NCI-H146 treated with DMSO at 0.1 percent for 48 hours (cell line): ENCODE measurements at regions not wholly inside any gene's neighbourhood (a gene's known extent, or its start where the extent isn't known, plus 50 kb on each side); places are given as distances from the start of the nearest gene placed in this dataset.

ENCODE experiments used
- DNase-seq: peaks from one replicate; lab custom pipeline; 2025; ENCODE audit not compliant: unreplicated experiment; lab: John Stamatoyannopoulos, UW

DNA sequence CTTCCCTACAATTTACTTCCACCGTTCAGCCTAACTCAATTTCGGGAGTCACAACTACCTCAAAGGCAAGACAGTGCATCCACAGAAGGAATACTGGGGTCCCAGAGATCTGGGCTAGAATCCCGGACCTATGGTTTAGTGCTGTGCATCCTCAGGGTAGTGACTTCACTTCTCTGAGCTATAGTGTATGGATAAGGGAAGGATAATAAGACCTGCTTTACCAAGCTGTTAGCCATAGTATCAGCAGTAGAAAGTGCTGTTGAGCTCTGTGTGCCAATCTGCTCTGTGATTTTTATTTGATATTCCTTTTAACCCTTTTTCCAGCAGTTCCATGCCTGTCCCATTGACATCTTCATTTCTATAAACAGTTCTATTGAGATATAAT is 1044.3 kb downstream of the BCL11B start:
- no peak for DNase-seq

DNA sequence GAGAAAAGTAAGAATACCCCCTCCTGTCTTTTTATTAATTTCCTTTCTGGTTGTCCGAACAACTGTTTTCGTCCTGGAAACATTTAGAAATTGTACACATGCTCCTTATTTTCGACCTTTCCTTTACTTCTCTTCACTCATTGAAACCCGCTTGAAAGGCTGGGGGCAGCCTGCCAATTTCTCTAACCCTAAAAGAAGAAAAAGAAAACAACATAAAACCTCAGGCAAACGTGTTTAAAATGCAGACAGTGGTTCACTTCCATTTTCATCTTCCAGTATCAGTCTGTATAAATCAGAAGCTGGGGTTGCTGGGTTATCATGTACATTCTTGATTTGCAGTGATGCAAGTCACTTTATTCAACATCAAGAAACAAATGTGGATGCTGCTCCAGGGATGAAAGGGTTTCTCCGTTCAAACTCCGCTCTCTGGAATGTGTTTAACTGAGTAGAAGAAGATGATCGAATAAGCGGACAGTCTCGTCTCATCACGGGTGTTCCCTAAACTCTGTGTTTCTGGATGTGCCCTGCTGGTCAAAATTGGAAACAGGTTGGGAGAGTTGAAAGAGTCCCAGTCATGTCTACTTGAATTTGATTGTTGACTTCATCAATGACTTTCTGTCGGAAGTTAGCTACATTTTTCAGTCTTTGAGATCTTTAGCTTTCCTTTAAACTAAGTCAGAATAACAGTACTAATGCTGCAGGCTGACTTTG is 1042.2 kb downstream of the BCL11B start:
- DNase-seq, result no peak

DNA sequence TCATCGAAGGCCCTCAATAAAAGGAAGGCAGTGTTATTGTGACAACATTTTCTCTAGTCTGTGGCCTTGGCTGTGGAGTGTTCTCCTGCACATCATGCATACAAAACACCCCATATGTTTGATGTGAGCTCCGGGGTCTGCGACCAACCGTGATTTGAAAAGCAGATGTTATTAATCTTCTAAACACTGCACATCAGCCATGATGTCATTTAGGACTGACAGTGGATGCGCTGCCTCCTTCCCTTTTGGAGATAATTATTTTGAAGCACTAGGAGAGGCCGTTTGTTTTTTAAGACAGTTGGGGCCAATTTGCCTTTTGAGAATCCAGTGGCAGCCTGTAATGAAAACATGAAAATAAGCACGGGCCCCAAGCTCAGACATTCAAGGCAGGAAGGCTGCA is 1041.6 kb downstream of the BCL11B start:
- no peak for DNase-seq

DNA sequence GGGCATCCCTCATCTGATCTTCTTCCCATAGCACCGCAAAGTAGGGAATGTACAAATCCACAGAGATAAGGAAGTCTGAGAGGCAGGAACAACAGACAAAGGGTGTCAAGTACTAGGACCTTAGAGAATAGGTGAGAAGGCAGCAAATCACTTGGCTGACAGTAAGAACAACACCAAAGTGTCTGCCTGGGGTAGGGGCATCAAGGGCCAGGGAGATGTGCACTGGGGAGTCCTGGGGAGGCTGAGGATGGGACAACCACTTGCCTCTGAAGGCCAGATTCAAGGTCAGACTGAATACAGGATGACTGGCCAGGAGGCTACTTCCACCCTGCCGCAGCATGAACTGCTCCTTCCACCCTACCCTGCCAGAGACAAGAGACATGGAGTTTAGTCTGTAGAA is 1040.8 kb downstream of the BCL11B start:
- no peak for DNase-seq

DNA sequence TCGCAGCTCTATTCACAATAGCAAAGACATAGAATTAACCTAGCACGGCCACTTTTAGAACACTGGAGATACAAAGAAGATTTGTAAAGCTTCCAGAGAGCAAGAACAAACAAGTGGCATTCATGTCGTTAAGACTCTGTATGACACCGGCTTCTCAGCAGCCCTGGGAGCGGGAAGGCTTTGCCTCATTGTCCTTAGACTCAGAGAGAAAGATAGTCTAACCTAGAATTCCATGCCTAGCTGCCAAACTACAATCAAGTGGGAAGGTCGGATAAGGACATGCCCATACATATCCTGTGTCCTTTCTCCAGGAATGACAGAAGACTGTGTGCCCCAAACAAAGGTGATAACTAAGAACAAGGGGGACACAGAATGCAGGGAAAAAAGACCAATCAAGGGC is 1038.3 kb downstream of the BCL11B start:
- DNase-seq, result no peak

DNA sequence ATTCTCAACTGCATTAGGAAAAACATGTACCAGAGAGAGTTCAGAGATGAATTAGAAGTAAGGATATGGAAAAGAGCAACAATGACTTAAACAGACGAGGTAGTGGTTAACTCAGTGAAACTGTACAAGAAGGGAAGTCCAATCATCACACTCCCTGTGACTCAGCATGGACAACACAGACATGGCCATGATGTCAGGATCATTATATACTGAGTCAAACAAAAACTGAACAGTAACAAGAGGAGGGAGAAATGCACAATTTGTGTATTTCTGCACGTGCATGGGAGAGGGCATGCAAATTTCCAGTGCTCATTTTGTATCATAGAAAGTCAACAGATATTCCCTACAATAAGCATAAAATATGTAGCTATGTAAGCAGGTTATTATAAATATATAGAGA is 1037.8 kb downstream of the BCL11B start:
- no peak for DNase-seq

DNA sequence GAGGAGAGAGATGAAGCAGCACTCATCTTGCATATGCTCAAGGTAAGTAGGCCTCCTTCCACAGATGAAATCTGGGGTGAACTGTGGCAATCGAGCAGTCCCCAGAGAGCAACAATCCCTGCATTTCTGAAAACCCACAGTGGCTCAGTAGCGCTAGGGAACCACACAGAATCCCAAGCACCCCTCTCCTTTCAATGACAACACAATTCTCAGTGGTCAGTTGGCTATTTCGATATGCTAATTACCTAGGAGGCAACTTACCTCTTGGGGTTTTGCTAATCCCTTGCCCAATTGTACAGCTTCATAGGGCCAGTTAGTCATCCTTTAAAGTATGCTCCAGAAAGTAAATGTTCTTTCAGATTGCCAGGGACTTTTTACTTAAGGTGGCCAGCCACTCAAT is 1035.7 kb downstream of the BCL11B start:
- no peak for DNase-seq

DNA sequence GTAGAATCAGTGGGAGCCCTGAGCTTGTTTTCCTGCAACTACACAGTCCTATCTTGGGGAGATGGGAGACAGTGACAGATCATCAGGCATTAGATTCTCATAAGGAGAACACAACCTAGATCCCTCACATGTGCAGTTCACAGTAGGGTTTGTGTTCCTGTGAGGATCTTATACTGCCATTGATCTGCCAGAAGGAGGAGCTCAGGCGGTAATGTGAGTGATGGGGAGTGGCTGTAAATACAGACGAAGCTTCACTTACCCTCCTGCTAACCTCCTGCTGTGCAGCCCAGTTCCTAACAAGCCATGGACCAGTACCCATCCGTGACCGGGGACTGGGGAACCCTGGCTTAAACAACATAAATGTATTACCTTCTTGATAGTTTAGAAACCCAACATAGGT is 1034.1 kb downstream of the BCL11B start:
- DNase-seq, result no peak

DNA sequence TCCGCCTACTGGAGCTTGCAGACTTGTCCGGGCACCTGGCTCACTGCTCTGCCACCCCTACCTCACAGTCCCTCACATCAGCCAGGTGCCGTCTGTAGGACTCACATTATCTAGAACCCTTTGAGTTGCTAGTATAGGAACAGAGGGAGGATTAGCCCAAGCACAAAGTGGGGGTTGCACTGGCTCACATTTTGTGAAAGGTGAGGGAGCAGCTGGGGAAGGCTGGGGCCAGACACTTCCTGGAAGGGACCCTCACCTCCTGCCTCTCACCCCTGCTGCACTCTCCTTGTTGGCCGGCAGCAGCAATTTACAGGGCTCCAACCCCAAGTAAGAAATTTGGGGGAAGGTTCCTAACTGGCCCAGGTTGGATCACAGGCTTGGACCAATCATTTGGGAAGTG is 1031.6 kb downstream of the BCL11B start:
- no peak for DNase-seq

DNA sequence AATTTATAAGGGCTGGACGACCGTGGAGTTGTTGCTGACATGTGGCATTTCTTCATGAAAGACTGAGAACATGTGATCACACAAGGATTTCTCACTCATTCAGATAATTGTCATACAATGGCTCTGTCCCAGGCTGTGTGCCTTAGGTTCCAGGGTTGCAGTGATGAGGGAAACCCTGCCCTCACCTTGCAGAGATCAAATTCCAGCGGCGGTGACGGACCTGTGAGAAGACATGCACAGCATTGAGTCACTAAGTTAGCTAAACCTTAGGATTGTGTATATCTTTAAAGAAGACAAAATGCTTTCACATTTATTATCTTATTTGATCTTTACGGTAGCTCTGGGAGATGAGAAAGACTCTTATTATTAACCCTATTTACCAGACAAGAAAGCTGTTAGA is 1029.1 kb downstream of the BCL11B start:
- no peak for DNase-seq

DNA sequence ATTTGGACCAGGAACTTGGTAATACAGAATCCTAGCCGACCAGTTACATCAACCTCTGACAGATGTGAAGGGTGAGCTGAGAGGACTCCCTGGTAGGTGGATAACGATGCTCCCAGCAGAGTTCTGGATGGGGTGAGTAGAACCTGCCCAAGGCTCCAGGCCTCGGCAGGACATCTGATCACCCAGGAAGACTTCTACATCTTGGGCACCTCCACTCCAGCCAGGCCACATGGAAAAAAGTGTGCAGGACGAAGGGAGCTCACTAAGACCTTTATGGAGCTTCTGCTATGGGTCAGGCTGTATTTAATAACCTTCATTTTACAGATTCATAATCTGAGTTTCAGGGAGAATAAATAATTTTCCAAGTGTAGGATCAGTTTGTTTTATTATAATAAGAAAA is 1028.7 kb downstream of the BCL11B start:
- DNase-seq, result no peak

DNA sequence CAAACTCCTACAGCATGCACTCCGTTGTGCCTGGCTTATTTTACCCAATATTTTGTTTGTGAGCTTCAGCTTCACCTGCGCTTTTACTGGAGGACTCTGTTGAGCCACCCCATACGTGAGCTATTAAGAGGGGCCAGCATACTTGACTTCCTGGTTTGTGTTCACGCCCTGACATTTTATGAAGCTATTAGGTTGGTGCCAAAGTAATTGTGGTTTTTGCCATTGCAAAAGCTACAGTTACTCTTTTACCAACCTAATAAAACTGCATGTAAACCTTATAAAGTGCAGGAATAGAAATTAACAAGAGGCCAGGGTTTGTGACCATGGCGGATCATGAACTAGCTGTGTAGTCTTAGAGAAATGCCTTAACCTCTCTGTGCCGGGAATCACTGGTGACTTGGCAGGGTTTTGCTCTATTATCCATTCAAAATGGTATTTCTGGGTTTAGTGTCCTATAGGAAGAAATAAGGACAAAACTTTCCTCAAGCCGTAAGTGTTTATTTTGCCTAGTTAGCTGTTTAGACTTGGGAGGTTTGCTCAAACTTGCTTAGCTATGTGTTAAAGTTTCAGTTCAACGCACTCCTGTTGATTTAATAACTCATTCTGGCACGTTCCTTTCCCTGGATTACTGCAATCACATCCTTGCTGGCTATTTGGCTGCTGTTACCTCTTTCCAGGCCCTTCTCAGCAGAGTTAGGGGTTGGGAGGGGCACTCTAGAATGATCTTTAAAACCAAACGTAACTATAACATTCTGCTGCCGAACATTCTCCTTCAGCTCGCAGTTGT is 1027.6 kb downstream of the BCL11B start:
- DNase-seq, result no peak

DNA sequence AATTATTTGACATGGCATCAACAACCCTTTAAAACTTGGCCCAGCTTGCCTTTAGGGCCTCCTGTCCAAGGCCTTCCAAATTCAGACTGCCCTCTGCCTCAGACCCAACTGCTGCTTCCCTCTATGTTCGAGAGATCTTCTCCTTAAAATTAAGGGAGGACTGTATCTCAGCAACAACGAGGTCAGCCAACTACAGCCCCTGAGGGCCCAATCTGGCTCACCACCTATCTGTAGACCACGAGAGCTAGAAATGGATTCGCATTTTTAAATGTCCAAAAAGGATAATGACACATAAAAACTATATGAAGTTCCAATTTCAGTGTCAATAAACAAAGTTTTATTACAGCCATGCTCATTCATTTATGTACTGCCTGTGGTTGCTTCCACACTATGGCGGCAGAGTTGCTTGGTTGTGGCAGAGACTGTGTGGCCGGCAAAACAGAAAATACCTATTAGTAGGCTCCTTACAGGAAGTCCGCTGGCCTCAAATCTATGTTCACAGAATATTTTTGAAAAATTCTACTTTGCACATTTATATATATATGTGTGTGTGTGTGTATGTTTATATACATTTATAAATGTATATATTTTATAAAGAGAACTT is 1026.9 kb downstream of the BCL11B start:
- DNase-seq, result no peak

DNA sequence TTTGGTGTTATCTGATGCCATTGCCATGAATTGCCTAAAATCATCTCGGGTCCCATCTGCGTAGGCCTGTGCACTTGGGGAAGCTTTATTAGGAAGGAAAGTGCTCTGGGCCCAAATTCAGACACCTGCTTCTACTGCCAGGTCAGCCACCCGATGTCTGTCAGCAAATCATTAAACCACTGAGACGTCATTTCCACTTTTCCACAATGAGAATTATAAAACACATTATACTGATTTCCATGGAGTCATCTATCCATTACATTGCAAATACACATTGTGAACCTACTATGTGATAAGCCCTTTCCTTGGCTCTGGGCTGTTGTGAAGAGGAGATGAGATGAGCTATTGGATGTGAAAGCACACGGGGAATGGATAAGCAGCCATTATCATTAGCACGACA is 1022.9 kb downstream of the BCL11B start:
- no peak for DNase-seq

DNA sequence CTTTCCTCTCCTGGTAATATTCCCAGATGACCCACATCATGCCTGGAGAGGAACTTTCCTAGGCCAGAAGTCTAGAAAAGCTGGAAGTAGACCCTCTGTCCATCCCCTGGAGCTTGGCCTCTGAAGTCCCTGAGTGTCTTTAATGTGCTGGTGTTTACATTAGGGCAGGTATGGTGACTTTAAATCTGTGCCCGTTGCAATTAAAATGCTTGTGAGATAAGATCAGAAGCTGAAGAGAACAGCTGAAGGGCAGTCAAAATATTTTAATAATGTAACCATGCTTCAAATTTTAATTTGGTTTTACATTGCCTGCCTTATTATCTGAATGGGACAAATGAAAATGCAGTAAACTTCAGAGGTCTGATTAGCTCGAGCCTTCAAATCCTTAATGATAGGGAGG is 1022.5 kb downstream of the BCL11B start:
- DNase-seq, result no peak

DNA sequence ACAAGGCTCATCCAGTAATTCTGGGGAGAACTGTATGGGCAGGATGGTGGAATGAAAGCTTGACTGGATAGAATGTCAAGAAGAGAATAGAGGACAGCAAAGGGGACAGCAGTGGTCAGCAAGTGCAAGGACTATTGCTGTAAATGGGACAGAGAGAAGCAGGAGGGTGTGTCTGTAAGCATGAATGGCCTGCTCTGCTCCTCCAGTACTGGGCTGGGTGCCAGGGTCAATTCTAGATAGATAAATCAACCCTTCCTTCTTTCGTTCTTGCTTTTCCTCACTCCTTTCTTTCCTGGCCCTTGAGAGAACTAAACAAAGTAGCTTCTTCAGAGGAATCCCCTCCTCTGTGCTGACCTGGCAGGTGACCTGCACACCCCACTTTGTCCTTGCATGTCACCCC is 1019.2 kb downstream of the BCL11B start:
- no peak for DNase-seq

DNA sequence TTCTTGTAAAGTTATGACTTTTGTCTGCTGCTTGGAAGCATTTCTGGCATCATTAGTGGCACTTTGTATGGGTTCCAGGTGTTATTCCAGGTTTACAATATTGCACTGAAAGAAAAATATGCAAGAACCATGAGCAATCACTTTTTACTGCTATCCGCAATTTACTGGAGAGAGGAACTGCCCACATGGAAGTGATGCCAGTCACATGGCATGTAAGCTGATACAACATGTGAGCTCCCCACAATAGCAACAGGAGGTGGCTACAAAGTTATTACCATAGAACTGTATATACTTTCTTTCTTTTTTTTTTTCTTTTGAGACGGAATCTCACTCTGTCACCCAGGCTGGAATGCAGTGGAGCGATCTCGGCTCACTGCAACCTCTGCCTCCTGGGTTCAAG is 1012.1 kb downstream of the BCL11B start:
- DNase-seq, result no peak

DNA sequence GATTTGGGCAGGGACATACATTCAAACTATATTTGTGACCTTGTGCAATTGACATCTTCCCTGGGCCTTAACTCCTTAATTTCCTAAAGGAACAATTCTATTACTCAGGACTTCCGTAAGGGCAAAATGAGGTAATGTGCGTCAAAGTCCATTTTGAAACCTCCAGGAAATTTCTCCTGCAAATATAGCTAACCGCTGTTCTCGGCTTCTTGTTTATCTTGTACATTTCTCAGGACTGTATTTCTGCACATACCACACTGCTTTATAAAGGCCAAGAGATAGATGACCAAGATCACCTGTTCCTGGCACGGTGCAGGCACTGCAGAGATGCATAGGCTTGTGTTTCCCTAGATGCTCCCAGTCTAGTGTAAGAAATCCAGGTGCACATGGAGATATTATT is 1009.4 kb downstream of the BCL11B start:
- DNase-seq, result no peak

DNA sequence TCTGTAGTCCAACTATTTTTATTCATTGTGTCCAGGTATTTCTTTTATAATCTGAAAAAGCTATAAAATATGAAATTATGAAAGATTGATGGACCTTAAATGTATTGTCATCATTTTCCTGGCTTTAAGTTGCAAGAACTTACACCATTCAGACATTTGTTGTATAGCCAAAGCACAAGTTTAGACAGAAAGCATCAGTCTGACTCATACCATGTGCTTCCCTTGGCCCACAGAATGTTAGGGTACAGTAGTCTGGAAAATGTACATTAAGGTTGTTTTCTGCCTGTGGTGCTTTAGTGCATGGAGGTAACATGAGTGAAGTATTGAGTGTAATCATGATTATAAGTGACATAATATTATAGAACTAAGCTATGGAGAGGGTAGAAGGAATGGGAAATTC is 1002.5 kb downstream of the BCL11B start:
- no peak for DNase-seq

DNA sequence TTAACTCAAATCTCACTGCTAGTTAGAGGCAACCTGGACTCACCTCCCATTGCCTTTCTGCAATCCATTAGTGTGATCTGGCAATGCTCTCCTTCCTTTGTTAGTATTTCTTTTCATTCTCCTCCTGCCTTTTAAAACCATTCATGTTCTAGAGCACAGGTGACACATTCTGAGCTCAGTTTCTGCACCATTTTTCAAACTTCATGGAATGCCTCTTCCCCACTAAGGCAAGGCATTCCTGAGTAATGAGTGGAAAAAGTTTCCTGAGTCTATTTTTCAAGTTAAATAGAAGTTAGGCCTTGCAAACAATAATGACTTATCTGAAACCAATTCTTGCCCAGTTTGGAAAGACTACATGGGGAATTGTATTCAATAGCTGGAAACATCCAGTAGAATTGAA is 1001.8 kb downstream of the BCL11B start:
- no peak for DNase-seq

DNA sequence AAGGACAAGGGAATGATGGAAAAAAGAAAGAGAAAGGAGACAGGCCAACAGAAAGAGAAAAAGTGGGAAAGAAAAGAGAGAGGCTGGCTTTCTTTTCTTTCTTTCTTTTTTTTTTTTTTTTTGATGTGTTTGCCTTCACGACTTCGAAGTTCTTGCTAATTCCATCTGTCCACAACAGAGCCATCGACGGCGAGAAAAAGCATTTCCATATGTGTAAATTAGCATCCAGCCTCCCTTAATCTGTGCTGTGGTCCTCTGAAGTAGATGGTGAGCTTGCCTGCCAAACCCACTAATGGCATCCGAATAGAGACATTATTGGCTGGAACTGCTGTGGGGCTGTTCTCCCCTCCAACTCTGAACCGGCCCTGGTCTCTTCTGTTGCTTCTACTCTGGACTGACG is 997.4 kb downstream of the BCL11B start:
- no peak for DNase-seq

DNA sequence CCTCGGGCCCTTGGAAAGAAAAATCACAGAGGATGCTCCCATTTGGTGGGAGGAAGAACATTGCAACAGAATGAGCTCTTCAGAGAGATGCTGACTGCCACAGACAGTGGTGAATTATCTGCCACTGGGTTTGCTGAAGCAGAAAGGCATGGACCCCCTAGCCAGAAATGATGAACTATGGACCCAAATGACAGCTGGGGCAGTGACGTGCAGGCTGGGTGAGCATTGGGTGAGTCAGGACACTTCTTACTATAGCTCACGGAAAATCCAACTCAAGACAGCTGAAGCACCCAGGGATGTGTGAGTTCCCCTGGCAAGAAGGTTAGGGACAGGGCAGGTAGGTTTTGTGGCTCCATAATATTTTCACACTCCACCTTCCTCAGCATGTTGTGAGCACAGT is 993.2 kb downstream of the BCL11B start:
- no peak for DNase-seq
